GM12892 (cell line): ENCODE measurements at regions not wholly inside any gene's neighbourhood (a gene's known extent, or its start where the extent isn't known, plus 50 kb on each side); places are given as distances from the start of the nearest gene placed in this dataset.

Experiments used
- POLR2A ChIP-seq: IDR thresholded peaks from 2 replicates; pipeline ENCODE4 v1.6.1; 2011; ENCODE audit warnings: low read depth, low read length, control low read depth
- POLR2AphosphoS5 ChIP-seq: IDR thresholded peaks from 2 replicates; pipeline ENCODE4 v1.6.1; 2011; ENCODE audit warnings: low read depth, low read length, control low read depth
- TAF1 ChIP-seq: IDR thresholded peaks from 2 replicates; pipeline ENCODE4 v1.6.1; 2011; ENCODE audit warnings: low read depth, mild to moderate bottlenecking, control low read depth, low read length, borderline replicate concordance

- no peak for TF ChIP-seq POLR2AphosphoS5
- no peak for TF ChIP-seq POLR2A
- TF ChIP-seq TAF1: no peak
These were observed 1216.3 kb upstream of the ADGRL3 start for GRCh38 chr4:59983852-59984251.
